Sigmoid colon (tissue), 6 donors: ENCODE measurements at regions not wholly inside any gene's neighbourhood (a gene's known extent, or its start where the extent isn't known, plus 50 kb on each side); places are given as distances from the start of the nearest gene placed in this dataset.

Source experiments
- DNase-seq: peaks from one replicate; pipeline ENCODE4 v3.0.0-alpha.2; 2019
- H3K27ac ChIP-seq, 4 donors: fragments of 200-600 bp; sonication (generic); one replicate each; pipeline ENCODE4 v1.5.1; 2016 to 2019; ENCODE audit warnings: mild to moderate bottlenecking in 1 of 4
- H3K27me3 ChIP-seq, 3 donors: fragments of 200-600 bp; sonication (generic); one replicate each; pipeline ENCODE4 v1.5.1; 2019; ENCODE audit warnings: mild to moderate bottlenecking in 1 of 3
- H3K36me3 ChIP-seq, 4 donors: fragments of 200-600 bp; sonication (generic); one replicate each; pipeline ENCODE4 v1.5.1; 2016 to 2019
- H3K4me1 ChIP-seq, 4 donors: fragments of 200-600 bp; sonication (generic); one replicate each; pipeline ENCODE4 v1.5.1; 2017 to 2019
- H3K4me3 ChIP-seq, 4 donors: fragments of 200-600 bp; sonication (generic); one replicate each; pipeline ENCODE4 v1.5.1; 2017 to 2019; ENCODE audit warnings: mild to moderate bottlenecking in 2 of 4, moderate library complexity in 1 of 4
- H3K9me3 ChIP-seq, 4 donors: fragments of 200-600 bp in 3 of 4; sonication (generic) in 3 of 4; one replicate each; pipeline versions ENCODE4 v1.5.1 to v1.6.1; 2013 to 2019
- EP300 ChIP-seq, 4 donors: sonication (generic); formaldehyde crosslinking; IDR thresholded peaks; one replicate each; pipeline ENCODE4 v1.6.1; 2017; ENCODE audit warnings: antibody characterized with exemption in 4 of 4
- POLR2A ChIP-seq, 2 donors: fragments of 450-650 bp; IDR thresholded peaks; one replicate each; pipeline ENCODE4 v1.6.1; 2016; ENCODE audit warnings: antibody characterized with exemption in 2 of 2, mild to moderate bottlenecking in 2 of 2, moderate library complexity in 2 of 2
- POLR2AphosphoS5 ChIP-seq, 4 donors: sonication (generic); formaldehyde crosslinking; IDR thresholded peaks; one replicate each; pipeline ENCODE4 v1.6.1; 2017; ENCODE audit warnings: antibody characterized with exemption in 4 of 4
- WGBS, 2 donors: extraction: QIAGEN DNeasy Blood & Tissue Kit; methylation state at CpG; one replicate each; pipeline ENCODE4 v1.1.7; 2013; 5-methylcytosine and 5-hydroxymethylcytosine counted together
- intact Hi-C: fragments of 100-400 bp; cut with DNase I; formaldehyde crosslinking; loops from one replicate; pipeline ENCODE4 v1.15.1; 2023
- TF ChIP-seq, protein P1 (sequence below), 4 experiments: fragments of 450-650 bp in 3 of 4; fragments of 200-600 bp in 1 of 4; IDR thresholded peaks; one replicate each; pipeline ENCODE4 v1.5.1; 2016 to 2019; ENCODE audit warnings: antibody characterized with exemption in 4 of 4, mild to moderate bottlenecking in 3 of 4, moderate library complexity in 2 of 4
- donor health status: healthy with polysubstance abuse.
- donor health status: healthy.

- TF ChIP-seq POLR2AphosphoS5 (IDR thresholded peaks at IDR 0.05) (peak; percentile 88 to 98 (median 95)), POLR2A (IDR thresholded peaks at IDR 0.05) (no peak), EP300 (IDR thresholded peaks at IDR 0.05) (peak; percentile 49 to 97 (median 72))
- TF ChIP-seq, protein P1, sequence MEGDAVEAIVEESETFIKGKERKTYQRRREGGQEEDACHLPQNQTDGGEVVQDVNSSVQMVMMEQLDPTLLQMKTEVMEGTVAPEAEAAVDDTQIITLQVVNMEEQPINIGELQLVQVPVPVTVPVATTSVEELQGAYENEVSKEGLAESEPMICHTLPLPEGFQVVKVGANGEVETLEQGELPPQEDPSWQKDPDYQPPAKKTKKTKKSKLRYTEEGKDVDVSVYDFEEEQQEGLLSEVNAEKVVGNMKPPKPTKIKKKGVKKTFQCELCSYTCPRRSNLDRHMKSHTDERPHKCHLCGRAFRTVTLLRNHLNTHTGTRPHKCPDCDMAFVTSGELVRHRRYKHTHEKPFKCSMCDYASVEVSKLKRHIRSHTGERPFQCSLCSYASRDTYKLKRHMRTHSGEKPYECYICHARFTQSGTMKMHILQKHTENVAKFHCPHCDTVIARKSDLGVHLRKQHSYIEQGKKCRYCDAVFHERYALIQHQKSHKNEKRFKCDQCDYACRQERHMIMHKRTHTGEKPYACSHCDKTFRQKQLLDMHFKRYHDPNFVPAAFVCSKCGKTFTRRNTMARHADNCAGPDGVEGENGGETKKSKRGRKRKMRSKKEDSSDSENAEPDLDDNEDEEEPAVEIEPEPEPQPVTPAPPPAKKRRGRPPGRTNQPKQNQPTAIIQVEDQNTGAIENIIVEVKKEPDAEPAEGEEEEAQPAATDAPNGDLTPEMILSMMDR (IDR thresholded peaks at IDR 0.05), result no peak
- DNase-seq, result peak; percentile 95
- no peak overlapping the region for H3K4me3 ChIP-seq
- H3K27ac ChIP-seq, result peak overlapping the region in 3 of 4 donors; percentile 67 to 77 (median 69)
- 34 to 71% methylated on average over 7 of the region's 7 CpGs for WGBS, 2 donors
- H3K36me3 ChIP-seq, result no peaks in the 10 kb centered on the region
- peaks cover 0 to 28% (median 15%) of the 10 kb centered on the region in 4 donors for H3K4me1 ChIP-seq
- H3K9me3 ChIP-seq, result no peaks in the 10 kb centered on the region
- intact Hi-C loops, result no loop called here
- H3K27me3 ChIP-seq, result no peaks in the 10 kb centered on the region
Observed at GRCh38 chr21:27713154-27714109, 746.5 kb upstream of the ADAMTS5 start.

GRCh38 chr21:27704567-27705166, 737.8 kb upstream of the ADAMTS5 start:
- Histone ChIP-seq H3K36me3 (no peaks in the 10 kb centered on the region), H3K4me1 (peaks cover 0 to 38% (median 16%) of the 10 kb centered on the region in 4 donors), H3K4me3 (no peak overlapping the region), H3K9me3 (no peaks in the 10 kb centered on the region), H3K27me3 (no peaks in the 10 kb centered on the region), H3K27ac (peak overlapping the region in 3 of 4 donors; percentile 58 to 76 (median 64))
- peak; percentile 66 for DNase-seq
- intact Hi-C loops, result loop anchor here (2.0 to 10.0 kb wide), 6 partner anchors 346 to 1238 kb away; partner anchors contain the start of gene ADAMTS5
- TF ChIP-seq EP300 (IDR thresholded peaks at IDR 0.05) (peak in 2 of 4 donors; percentile 11 to 66), POLR2AphosphoS5 (IDR thresholded peaks at IDR 0.05) (peak; percentile 62 to 79 (median 72))
- TF ChIP-seq, protein P1 (IDR thresholded peaks at IDR 0.05), result no peak
- 21 to 68% methylated on average over 8 of the region's 8 CpGs for WGBS, 2 donors

GRCh38 chr21:27703791-27704190, 736.9 kb upstream of the ADAMTS5 start:
- 58 to 67% methylated on average over 4 of the region's 4 CpGs for WGBS, 2 donors
- DNase-seq, result no peak
- TF ChIP-seq, protein P1 (IDR thresholded peaks at IDR 0.05), result no peak
- TF ChIP-seq POLR2A (IDR thresholded peaks at IDR 0.05) (no peak), POLR2AphosphoS5 (IDR thresholded peaks at IDR 0.05) (peak in 3 of 4 donors; percentile 10 to 58 (median 36)), EP300 (IDR thresholded peaks at IDR 0.05) (no peak)
- no peak overlapping the region for H3K4me3 ChIP-seq
- intact Hi-C loops, result loop anchor here (2.0 to 10.0 kb wide), 6 partner anchors 347 to 1239 kb away; partner anchors contain the start of gene ADAMTS5
- H3K36me3 ChIP-seq, result no peaks in the 10 kb centered on the region
- peaks cover 0 to 38% (median 16%) of the 10 kb centered on the region in 4 donors for H3K4me1 ChIP-seq
- no peaks in the 10 kb centered on the region for H3K27me3 ChIP-seq
- H3K9me3 ChIP-seq, result no peaks in the 10 kb centered on the region
- peak overlapping the region in 3 of 4 donors; percentile 58 to 76 (median 64) for H3K27ac ChIP-seq

DNA sequence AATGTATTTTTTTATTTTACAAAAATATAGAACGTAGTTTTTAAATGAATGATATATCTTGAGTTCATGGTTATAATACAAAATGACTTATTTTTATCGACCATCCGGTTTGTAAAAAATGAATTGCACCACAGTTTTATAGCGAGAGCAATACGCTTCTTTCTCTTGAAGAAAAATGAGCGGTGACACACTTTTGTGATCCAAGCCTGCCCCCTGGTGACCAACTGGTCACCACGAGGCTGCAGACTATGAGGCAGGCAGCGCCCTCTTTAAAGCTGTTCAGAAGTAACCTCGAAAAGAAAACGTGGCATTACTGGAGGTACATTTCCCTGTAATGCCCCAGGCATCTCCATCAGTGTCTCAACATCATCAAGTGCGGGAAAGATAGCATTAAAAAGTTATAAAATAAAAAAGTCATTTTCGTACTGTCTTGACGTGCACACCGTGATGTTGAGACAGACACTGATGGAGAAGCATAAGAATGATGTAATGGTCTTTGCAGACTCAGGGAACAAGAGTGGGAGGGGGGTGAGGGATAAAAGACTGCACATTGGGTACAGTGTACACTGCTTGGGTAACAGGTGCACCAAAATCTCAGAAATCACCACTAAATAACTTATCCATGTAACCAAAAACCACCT, 734.2 kb upstream of the ADAMTS5 start:
- intact Hi-C loops, result loop anchor here (1.0 to 10.0 kb wide), 7 partner anchors 636 to 1241 kb away; partner anchors contain the start of gene ADAMTS5
- no peak overlapping the region for H3K4me3 ChIP-seq

More for the DNA sequence above, 734.2 kb upstream of the ADAMTS5 start:
- H3K36me3 ChIP-seq, result no peaks in the 10 kb centered on the region
- TF ChIP-seq POLR2A (IDR thresholded peaks at IDR 0.05), result no peak
- TF ChIP-seq, protein P1 (IDR thresholded peaks at IDR 0.05), result peak; percentile 66 to 85 (median 76)
- H3K27me3 ChIP-seq, result no peaks in the 10 kb centered on the region
- H3K27ac ChIP-seq, result no peak overlapping the region
- peaks cover 0 to 38% (median 16%) of the 10 kb centered on the region in 4 donors for H3K4me1 ChIP-seq
- peak; percentile 91 for DNase-seq
- 6 to 9% methylated on average over 14 of the region's 14 CpGs for WGBS, 2 donors
- no peaks in the 10 kb centered on the region for H3K9me3 ChIP-seq
